GM12865 (cell line): ENCODE measurements at regions not wholly inside any gene's neighbourhood (a gene's known extent, or its start where the extent isn't known, plus 50 kb on each side); places are given as distances from the start of the nearest gene placed in this dataset.

ENCODE experiments used
- DNase-seq: peaks from one replicate; pipeline ENCODE4 v3.0.0; 2010; ENCODE audit warnings: low read depth
- H3K4me3 ChIP-seq: 2 replicates; pipeline ENCODE4 v1.5.1; 2011; ENCODE audit warnings: mild to moderate bottlenecking, low read depth, low read length, control low read depth
- TF ChIP-seq, protein P1 (sequence below): IDR thresholded peaks from 2 replicates; pipeline ENCODE4 v1.5.1; 2011; ENCODE audit warnings: low read length, control low read depth, low read depth, inconsistent platforms; ENCODE audit not compliant: insufficient read depth; ENCODE audit errors: missing control alignments

DNA sequence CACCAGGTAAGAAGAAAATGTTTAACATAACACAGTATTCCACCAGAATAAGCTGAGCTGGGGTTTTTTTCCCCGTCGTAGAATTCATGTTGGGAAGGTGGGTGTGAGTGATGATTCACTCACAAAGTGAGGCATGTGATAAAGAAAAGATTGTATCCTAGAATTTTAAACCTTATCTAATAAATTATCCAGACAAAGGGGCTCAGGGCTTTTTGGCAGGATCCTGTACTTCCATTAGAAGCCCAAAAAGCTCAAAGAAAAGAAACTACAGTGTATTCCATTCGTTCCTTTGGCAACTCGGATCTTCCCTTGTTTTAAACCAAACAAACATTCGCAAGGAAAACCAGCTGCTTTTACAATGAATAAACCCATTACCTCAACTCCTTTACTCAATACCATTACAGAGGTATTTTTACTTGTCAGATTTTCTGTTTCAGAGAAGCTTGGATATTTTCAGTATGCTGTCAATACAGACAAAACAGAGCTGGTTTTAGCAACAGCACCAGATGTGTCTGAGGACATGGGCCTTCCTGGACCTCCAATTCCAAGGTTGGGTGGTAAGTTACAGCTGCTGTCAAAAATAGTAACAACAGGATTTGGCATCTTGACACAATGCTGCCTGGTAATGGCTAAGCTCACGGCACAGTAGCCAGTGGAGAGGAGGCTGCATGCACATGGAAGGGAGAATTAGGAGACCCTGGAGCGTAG is 159.9 kb upstream of the RUNX1 start:
- TF ChIP-seq, protein P1, sequence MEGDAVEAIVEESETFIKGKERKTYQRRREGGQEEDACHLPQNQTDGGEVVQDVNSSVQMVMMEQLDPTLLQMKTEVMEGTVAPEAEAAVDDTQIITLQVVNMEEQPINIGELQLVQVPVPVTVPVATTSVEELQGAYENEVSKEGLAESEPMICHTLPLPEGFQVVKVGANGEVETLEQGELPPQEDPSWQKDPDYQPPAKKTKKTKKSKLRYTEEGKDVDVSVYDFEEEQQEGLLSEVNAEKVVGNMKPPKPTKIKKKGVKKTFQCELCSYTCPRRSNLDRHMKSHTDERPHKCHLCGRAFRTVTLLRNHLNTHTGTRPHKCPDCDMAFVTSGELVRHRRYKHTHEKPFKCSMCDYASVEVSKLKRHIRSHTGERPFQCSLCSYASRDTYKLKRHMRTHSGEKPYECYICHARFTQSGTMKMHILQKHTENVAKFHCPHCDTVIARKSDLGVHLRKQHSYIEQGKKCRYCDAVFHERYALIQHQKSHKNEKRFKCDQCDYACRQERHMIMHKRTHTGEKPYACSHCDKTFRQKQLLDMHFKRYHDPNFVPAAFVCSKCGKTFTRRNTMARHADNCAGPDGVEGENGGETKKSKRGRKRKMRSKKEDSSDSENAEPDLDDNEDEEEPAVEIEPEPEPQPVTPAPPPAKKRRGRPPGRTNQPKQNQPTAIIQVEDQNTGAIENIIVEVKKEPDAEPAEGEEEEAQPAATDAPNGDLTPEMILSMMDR, result no peak
- H3K4me3 ChIP-seq, result no peak overlapping the region
- no peak for DNase-seq

DNA sequence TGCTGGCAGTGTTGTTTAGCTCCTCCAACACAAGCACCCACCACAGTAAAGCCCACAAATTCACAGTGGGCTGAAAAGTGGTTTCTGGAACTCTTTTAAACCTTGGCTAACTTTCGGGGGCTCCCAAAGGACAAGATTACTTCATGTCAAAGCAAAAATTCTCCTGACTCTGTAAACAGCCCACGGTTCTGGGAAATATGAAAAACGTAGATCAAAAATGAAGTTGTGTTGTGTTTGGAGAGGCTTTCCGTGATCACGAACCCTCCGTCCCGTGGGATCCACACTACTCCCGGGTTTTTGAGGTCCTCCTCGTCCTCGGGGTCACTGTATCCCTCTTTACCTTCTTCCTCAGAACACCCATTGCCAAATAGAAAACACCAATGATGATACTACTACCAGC is 159.0 kb upstream of the RUNX1 start:
- H3K4me3 ChIP-seq, result no peak overlapping the region
- TF ChIP-seq, protein P1, result no peak
- no peak for DNase-seq

DNA sequence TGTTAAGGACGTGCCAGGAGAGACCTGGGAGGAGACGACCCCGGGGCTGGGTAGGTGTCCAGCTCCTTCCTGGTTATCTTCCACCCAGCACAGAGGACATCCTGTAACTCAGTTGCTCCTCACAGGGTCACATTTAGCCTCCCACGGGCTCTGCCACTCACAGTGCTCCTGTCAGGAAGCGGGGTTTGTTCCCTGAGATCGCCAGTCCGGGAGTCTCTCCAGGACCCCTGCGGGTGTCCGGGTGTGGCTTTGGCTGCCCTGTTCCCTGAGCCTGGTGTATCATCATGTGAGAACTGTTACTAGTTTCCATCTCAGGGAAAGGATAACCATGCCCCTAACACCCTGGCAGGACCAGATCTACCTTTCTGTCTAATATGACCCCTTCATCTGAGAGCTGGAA is 158.2 kb upstream of the RUNX1 start:
- DNase-seq, result no peak
- TF ChIP-seq, protein P1, result no peak
- H3K4me3 ChIP-seq, result no peak overlapping the region

DNA sequence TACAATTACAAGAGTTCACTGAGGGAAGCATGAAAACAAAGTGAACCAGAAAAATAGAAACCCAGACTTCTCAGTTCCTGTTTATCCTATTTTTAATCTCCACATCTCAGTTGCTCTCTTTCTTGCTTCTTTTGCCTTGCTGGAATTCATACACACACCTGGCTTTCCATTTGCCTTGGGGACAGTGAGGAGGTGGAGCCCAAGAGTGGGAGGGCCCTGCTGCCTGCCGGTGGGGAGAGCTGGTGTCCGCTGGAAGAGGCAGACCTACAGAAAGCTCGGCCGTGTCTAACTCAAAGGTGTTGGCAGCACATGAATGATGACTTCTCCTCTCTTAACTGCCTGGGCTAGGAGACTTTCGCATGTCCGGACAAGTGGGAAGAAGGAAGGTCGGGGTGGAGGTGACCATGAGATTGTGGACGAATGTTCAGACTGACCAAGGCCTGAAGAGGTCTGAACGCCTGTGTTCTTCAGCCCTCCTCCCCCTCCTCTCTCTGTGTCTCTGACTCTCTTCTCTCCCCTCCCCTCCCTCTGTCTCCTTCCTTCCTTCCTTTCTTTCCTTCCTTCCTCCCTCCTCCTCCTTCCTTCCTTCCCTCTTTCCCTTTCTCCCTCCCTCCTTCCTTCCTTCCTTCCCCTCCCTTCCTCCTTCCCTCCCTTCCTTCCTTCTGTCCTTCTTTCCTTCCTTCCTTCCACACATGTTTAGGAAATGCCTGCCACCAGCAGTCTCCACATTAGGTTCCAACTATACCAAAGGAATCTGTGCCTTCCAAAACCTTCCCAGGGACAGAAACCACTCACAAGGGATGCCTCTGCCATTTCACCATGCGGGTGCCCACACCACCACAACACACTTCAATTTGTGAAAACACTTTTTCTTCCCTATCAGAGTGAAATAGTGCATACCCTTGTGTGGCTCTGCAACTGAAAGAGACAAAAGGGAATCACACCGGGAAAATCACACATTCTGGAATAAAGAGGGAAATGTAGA is 157.3 kb upstream of the RUNX1 start:
- peak; percentile 29 for DNase-seq
- TF ChIP-seq, protein P1, result no peak
- H3K4me3 ChIP-seq, result no peak overlapping the region

DNA sequence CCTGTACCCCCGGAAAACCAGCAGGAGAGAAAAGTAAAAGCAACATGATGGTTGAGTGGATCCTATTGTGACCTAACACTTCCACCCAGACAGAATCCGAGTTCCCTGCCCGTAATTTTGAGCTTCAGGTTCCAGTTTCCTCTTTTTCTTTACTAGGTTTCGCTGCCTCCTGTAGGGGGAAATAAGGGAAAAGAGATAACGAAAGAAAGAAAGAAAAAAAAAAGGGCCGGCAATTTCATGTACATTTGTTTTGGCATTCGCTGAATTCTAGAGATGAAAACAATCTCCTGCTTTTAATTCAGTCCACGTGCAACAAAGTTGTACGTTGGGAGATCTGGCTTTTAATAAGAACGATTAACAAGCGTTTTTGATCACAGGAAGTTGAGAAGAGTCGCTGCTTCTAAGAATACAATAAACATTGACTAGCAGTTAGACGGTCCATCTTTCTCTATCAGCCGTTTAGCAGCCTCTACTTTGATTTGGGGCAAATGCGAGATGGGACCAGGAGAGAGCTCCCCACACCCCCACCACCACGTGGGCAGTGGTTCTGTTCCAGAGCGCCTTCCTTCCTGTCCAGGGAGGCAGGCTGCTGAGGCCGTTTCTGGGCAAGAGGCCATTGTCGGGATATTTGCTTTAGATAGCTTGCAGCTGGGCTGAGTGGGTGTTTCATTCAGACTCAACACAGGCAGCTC is 155.9 kb upstream of the RUNX1 start:
- H3K4me3 ChIP-seq, result no peak overlapping the region
- no peak for DNase-seq
- TF ChIP-seq, protein P1, result no peak

DNA sequence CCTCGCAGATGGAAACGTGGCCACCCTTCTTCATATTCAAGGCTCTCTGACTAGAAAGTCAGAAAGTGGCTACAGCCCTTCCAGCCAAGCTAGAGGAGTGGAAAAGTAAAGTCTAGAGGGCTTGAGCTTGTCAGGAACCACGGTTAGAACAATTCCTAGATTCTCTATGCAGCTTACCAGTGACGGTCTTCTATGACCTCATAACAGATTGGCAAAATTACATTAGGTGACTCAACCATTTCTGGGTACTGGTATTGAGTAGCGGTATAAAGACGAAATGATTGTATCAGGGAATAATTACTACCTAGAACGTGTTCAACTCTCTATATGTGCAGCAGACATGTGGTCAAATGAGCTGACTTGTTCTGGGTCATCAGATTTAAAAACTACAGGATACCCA is 155.0 kb upstream of the RUNX1 start:
- no peak for DNase-seq
- TF ChIP-seq, protein P1, result no peak
- no peak overlapping the region for H3K4me3 ChIP-seq
